K562 (cell line): ENCODE measurements at regions not wholly inside any gene's neighbourhood (a gene's known extent, or its start where the extent isn't known, plus 50 kb on each side); places are given as distances from the start of the nearest gene placed in this dataset.

Experiments
- ATAC-seq: fragments of 200-7000 bp; cut with Tn5 transposase; 3 replicates; pipeline ENCODE4 v1.9.1; 2020; ENCODE audit warnings: moderate library complexity
- BruUV-seq: library from RNA; stranded (reverse); fragments of 400-500 nt; replicated peaks from 2 replicates; lab custom pipeline; 2021; lab: Mats Ljungman, UMichigan
- CTCF ChIA-PET: fragments of 300-600 bp; formaldehyde crosslinking; extraction: SDS; loops from one replicate; lab custom pipeline; 2021; ENCODE audit warnings: low intra/inter-chr PET ratio; lab: Yijun Ruan, JAX
- POLR2A ChIA-PET: fragments of 300-600, 350-650 bp; sonication (Branson Sonifier 250); formaldehyde crosslinking; extraction: SDS; loops from one replicate; lab custom pipeline; 2021; ENCODE audit warnings: antibody characterized with exemption, inconsistent platforms; lab: Yijun Ruan, JAX
- DNase-seq, 4 experiments: peaks; one replicate each; pipeline versions ENCODE4 v3.0.0 to v3.0.0-alpha.2; 2011 to 2018; ENCODE audit warnings: low spot score in 3 of 4, mixed read lengths in 3 of 4; ENCODE audit errors: extremely low read depth in 1 of 4
- FAIRE-seq: peaks from 2 replicates; lab custom pipeline; 2011; peaks lifted over from hg19 to GRCh38; lab: Jason Lieb, UNC
- H2AFZ ChIP-seq: 2 replicates; pipeline ENCODE4 v1.6.0; 2011; ENCODE audit warnings: low read depth, low read length, control low read depth, inconsistent platforms
- H3K27ac ChIP-seq: fragments of 200-600 bp; 3 replicates; pipeline ENCODE4 v1.8.0; 2011; ENCODE audit warnings: low read depth, mild to moderate bottlenecking, control low read depth, inconsistent platforms, low read length, moderate library complexity, mixed read lengths; ENCODE audit errors: extremely low read depth
- H3K27me3 ChIP-seq, 2 experiments: fragments of 300-600 bp in 1 of 2; 2 replicates in 1 of 2; 3 replicates in 1 of 2; pipeline versions ENCODE4 v1.6.0 to v1.8.0; 2011; ENCODE audit warnings: inconsistent platforms in 2 of 2, low read length in 2 of 2, mild to moderate bottlenecking in 1 of 2, mixed read lengths in 1 of 2, moderate library complexity in 1 of 2; ENCODE audit not compliant: control insufficient read depth in 2 of 2, insufficient read depth in 2 of 2
- H3K36me3 ChIP-seq: fragments of 300-600 bp; 3 replicates; pipeline ENCODE4 v1.8.0; 2011; ENCODE audit warnings: mild to moderate bottlenecking, low read length, inconsistent platforms; ENCODE audit not compliant: control insufficient read depth, insufficient read depth
- H3K4me1 ChIP-seq, 2 experiments: fragments of 200-600 bp in 1 of 2; replicated peaks in 1 of 2; 2 replicates in 1 of 2; 3 replicates in 1 of 2; pipeline versions ENCODE4 v1.5.1 to v1.8.0; 2011; ENCODE audit warnings: inconsistent platforms in 2 of 2, low read length in 2 of 2, mild to moderate bottlenecking in 1 of 2, mixed read lengths in 1 of 2, moderate library complexity in 1 of 2; ENCODE audit not compliant: control insufficient read depth in 2 of 2, insufficient read depth in 2 of 2
- H3K4me2 ChIP-seq: 2 replicates; pipeline ENCODE4 v1.6.1; 2011; ENCODE audit warnings: low read length, control low read depth, inconsistent platforms, mixed read lengths; ENCODE audit not compliant: insufficient read depth
- H3K4me3 ChIP-seq: fragments of 200-600 bp; sonication (generic), shearing (Covaris generic); 2 replicates; pipeline ENCODE4 v1.5.1; 2016; ENCODE audit warnings: control low read depth, inconsistent platforms
- H3K79me2 ChIP-seq: fragments of 200-600 bp; 3 replicates; pipeline ENCODE4 v1.8.0; 2011; ENCODE audit warnings: low read length, inconsistent platforms; ENCODE audit not compliant: control insufficient read depth, insufficient read depth
- H3K9ac ChIP-seq, 2 experiments: 2 replicates each; pipeline versions ENCODE4 v1.6.0 to v1.6.1; 2011; ENCODE audit warnings: low read depth in 2 of 2, low read length in 2 of 2, control low read depth in 1 of 2, inconsistent platforms in 1 of 2, mild to moderate bottlenecking in 1 of 2, mixed read lengths in 1 of 2; ENCODE audit not compliant: insufficient read depth in 1 of 2
- H3K9me1 ChIP-seq: one replicate; pipeline ENCODE4 v1.6.0; 2011; ENCODE audit warnings: inconsistent platforms, mild to moderate bottlenecking, low read length, moderate library complexity; ENCODE audit not compliant: control insufficient read depth, insufficient read depth
- H3K9me3 ChIP-seq: replicated peaks from 2 replicates; pipeline ENCODE4 v1.5.1; 2011; ENCODE audit warnings: low read depth, low read length, inconsistent platforms; ENCODE audit not compliant: control insufficient read depth, insufficient read depth
- H4K20me1 ChIP-seq: replicated peaks from 2 replicates; pipeline ENCODE4 v1.6.1; 2011; ENCODE audit warnings: low read length, inconsistent platforms, mixed read lengths; ENCODE audit not compliant: control insufficient read depth, insufficient read depth
- DNMT1 ChIP-seq: fragments of 450-650 bp; IDR thresholded peaks from 2 replicates; pipeline ENCODE4 v1.6.1; 2016; ENCODE audit warnings: antibody characterized with exemption, mild to moderate bottlenecking
- NFIC ChIP-seq: fragments of 450-650 bp; IDR thresholded peaks from 2 replicates; pipeline ENCODE4 v1.6.1; 2017; ENCODE audit warnings: mild to moderate bottlenecking, inconsistent platforms
- NFIX ChIP-seq: fragments of 250-450 bp; sonication (Bioruptor Pico); IDR thresholded peaks from 2 replicates; pipeline ENCODE4 v1.4.0; 2020; ENCODE audit warnings: low read depth, mild to moderate bottlenecking, moderate library complexity
- PML ChIP-seq: IDR thresholded peaks from 2 replicates; pipeline ENCODE4 v1.6.1; 2012; ENCODE audit warnings: low read length, inconsistent platforms
- RAD51 ChIP-seq: fragments of 450-650 bp; IDR thresholded peaks from 2 replicates; pipeline ENCODE4 v1.7.1; 2016; ENCODE audit warnings: low read depth, mild to moderate bottlenecking, borderline replicate concordance
- SAFB2 ChIP-seq: fragments of 200-400 bp; formaldehyde crosslinking; IDR thresholded peaks from 2 replicates; pipeline ENCODE4 v1.6.1; 2018; ENCODE audit warnings: borderline replicate concordance, low read length, low read depth, moderate library complexity; ENCODE audit not compliant: severe bottlenecking
- WGBS: fragments of 100-300 bp; shearing (Covaris generic); methylation state at CpG from one replicate; pipeline ENCODE4 v1.1.6; 2016; ENCODE audit warnings: low coverage, mixed read lengths; ENCODE audit not compliant: insufficient coverage; ENCODE audit errors: missing lambda C conversion rate; 5-methylcytosine and 5-hydroxymethylcytosine counted together
- in situ Hi-C: fragments of 300-500 bp; cut with MboI; formaldehyde crosslinking; loops from 4 replicates; pipeline ENCODE4 v1.15.0; 2018; ENCODE audit warnings: inconsistent platforms, mixed read lengths
- intact Hi-C: fragments of 100-400 bp; cut with micrococcal nuclease; formaldehyde crosslinking; loops from 2 replicates; pipeline ENCODE4 v1.14.2; 2022

DNA sequence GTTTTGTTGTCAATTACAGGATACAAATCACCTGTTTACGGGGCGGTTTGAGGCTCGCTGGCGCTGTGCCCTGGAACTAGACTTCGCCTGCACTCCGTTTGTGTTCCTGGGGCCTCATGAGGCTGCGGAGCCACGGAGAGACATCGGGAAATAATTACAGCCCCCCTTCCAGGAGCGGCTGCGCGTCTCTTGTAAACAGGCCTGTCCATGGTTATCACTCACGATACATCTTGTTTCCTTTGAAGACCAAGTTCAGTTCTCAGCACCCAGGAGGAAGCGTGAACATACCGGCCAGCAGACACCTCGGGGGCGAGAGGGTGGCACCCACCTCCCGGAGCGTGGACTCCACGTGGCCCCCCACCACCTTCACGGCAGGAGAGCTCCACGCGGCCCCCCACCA is 297.1 kb upstream of the IRX4 start (continued):
- no peak for TF ChIP-seq SAFB2

DNA sequence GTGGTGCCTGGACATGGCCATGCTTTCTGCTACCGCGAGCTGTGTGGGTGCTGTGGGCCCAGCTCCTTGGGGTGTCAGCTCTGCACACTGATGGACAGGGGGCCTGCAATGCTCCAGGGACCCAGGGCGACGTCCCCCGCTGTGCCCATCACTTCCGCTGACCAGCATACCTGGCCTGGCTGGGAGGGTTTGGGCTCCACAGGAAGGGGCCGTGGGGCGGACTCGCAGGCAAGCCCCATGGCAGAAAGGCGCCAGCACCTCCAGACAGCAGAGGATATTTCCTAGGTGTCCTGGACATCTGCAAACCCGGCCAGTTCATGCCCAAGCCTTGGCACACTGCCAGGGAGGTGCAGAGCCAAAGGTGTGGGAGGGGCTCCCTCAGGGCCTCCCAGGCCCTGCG is 295.8 kb upstream of the IRX4 start:
- peaks cover 4% of the 10 kb centered on the region for H3K9me1 ChIP-seq
- POLR2A ChIA-PET = interaction anchor here (0.6 kb wide), 1 partner anchor 20 kb away, joined by 3 read pairs; no protein-coding TSS in a partner anchor
- no peak overlapping the region for H3K27ac ChIP-seq
- H3K9ac ChIP-seq = no peak overlapping the region
- H3K9me3 ChIP-seq = no peaks in the 10 kb centered on the region
- CTCF ChIA-PET = no interaction called here
- no peak overlapping the region for H3K4me3 ChIP-seq
- no peak for TF ChIP-seq DNMT1
- TF ChIP-seq NFIX (CRISPR knock-in tag) = peak; percentile 46; the same call in 1 of the 2 replicates
- no peak for TF ChIP-seq RAD51
- TF ChIP-seq NFIC = peak; percentile 76
- TF ChIP-seq PML = no peak
- no peaks in the 10 kb centered on the region; a peak in 1 of 5 replicates for H3K4me1 ChIP-seq
- BruUV-seq = no TSS peak
- peaks cover 37 to 82% of the 10 kb centered on the region in 2 experiments for H3K27me3 ChIP-seq
- no peak overlapping the region for H3K4me2 ChIP-seq
- no peaks in the 10 kb centered on the region for H3K79me2 ChIP-seq
- no peak for FAIRE-seq
- WGBS = under 1% methylated on average over 12 of the region's 12 CpGs
- in situ Hi-C loops (no loop called here), intact Hi-C loops (no loop called here)
- no peak for ATAC-seq
- no peak overlapping the region for H2AFZ ChIP-seq
- no peaks in the 10 kb centered on the region for H3K36me3 ChIP-seq
- H4K20me1 ChIP-seq = peaks cover 17% of the 10 kb centered on the region; the same call in 1 of the 2 replicates
- no peak for DNase-seq
